C4-2B (cell line): ENCODE measurements at regions not wholly inside any gene's neighbourhood (a gene's known extent, or its start where the extent isn't known, plus 50 kb on each side); places are given as distances from the start of the nearest gene placed in this dataset.

ENCODE experiments used
- H3K27ac ChIP-seq: fragments of 450-650 bp; 2 replicates; pipeline ENCODE4 v1.5.1; 2017
- ZFX ChIP-seq: fragments of 450-650 bp; IDR thresholded peaks from 2 replicates; pipeline ENCODE4 v1.6.1; 2017
- TF ChIP-seq, protein P1 (sequence below): fragments of 450-650 bp; conservative IDR thresholded peaks from 2 replicates; pipeline ENCODE4 v1.5.1; 2017; ENCODE audit warnings: mild to moderate bottlenecking

DNA sequence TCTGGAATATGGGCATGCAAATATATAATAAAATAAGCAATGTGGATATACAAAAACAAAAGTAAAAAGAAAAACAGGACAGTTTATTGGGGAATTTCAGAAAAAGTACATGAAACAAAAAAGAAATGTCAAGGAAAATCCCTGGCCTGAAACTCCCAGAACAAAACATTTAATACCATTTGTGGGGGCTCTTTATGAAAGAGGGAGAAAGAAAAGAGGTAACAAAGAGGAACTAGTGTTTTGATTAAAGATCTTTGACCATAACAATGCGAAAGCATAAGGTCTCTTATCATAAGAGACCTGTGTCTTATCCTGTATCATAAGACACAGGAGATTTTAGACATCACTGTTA, 88.6 kb upstream of the ARID1B start:
- H3K27ac ChIP-seq, result no peak overlapping the region
- TF ChIP-seq, protein P1, sequence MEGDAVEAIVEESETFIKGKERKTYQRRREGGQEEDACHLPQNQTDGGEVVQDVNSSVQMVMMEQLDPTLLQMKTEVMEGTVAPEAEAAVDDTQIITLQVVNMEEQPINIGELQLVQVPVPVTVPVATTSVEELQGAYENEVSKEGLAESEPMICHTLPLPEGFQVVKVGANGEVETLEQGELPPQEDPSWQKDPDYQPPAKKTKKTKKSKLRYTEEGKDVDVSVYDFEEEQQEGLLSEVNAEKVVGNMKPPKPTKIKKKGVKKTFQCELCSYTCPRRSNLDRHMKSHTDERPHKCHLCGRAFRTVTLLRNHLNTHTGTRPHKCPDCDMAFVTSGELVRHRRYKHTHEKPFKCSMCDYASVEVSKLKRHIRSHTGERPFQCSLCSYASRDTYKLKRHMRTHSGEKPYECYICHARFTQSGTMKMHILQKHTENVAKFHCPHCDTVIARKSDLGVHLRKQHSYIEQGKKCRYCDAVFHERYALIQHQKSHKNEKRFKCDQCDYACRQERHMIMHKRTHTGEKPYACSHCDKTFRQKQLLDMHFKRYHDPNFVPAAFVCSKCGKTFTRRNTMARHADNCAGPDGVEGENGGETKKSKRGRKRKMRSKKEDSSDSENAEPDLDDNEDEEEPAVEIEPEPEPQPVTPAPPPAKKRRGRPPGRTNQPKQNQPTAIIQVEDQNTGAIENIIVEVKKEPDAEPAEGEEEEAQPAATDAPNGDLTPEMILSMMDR, result no peak
- TF ChIP-seq ZFX, result no peak

DNA sequence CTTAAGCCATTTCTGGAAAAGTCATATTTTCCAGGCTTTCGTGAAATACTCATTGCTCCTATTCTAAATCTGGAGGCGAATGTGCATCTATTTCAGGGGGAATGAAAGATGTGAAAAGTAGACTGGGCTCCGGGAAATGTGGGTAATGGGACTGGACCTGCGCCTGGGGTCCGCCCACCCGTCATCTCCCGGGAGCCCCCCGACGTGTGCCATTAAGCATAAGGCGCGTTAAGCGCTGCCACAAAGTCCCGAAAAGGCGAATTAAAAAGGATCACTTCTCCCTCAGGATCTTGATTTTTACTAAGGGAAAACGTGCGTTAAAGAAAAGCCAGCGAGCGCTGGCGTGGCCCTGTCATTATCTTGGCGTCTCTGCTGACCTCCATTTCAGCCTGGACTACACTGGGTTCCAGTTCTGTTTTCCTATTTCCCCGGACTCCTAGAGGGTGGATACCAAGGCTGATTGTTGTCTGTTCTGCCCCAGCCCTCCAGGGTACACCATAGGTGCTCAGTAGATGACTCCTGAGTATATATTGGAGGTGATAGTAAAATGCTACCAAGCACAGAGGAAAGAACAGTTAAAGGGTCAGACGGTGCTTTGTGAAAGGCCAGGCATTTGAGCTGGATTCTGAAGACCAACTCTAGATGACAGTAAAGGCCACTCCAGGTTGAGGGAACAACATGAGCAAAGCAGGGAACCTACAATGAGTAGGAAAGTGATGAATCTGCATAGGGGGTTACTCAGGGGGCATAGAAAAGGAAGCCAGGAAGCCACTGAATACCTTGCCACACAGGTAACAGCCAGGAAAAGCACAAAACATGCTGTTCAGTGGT, 89.2 kb upstream of the ARID1B start:
- H3K27ac ChIP-seq, result peak overlapping the region; percentile 93
- no peak for TF ChIP-seq ZFX
- TF ChIP-seq, protein P1, result no peak

DNA sequence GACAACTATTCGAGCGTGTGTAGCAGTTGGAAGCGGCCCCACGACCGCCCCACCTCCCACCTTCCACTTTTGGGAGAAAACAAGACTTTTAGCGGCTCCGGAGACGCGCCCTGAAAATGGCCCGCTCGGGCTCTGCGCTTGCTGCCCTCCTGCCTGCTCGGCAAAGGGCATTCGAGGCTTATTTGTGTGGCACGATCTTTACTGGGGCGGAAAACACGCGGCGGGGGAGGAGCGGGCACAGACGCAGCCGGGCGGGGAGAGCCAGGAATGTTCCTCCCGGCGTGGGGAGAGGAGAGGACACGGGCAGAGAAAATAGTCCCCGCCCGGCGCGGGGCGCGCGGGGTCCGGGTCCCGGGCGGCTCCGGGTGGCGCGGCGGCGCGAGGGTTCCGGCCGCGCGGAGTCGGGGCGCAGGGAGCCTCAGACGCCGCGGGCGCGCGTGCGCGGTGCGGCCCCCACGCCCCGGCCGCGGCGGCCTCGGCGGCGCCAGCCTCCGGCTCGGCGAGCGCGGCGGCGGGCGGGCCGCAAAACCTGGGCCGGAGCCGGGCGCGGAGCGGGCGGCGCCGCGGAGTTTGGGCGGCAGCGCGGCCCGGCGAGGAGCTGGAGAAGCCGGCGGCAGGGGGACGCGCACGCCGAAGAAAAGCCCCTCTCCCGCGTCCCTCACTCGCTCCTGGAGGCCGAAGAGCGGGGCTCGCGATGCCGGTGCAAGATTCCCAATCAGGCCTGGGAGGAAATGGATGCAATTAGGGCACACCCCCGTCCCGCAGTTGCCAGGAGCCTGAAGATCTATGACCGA, 90.0 kb upstream of the ARID1B start:
- TF ChIP-seq, protein P1, result no peak
- no peak for TF ChIP-seq ZFX
- peak overlapping the region; percentile 93 for H3K27ac ChIP-seq

DNA sequence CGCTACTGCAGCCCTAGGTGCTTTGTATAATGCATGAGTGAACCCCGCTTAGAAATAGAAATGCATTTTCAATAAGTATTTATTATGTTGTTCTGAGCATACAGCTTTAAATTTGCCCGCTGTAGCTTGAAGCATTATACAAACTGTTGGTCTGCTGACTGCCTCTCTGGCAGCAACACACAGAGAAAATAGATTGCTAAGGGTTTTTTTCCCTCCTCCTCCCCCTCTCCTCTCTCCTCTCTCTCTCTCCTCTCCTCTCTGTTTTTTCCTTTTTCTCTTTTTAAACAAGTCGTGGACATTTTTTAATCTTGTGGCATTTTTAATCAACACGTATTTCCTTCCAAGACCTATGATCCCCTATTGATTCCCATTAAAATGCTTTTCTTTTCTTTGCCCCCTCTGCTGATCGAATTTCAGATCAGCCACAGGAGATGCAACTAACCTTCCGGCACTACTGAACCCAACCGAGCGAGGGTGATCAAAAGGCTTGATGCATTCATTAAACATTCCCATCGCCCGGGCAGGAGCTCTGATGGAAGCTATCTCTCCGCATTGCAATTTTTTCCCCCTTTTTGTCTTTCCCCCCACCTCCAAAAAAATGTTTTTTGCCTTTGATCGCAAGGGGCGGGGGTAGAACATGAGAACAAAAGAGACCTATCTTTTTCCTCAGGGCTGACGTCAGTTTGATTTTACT, 90.7 kb upstream of the ARID1B start:
- H3K27ac ChIP-seq, result peak overlapping the region; percentile 93
- TF ChIP-seq ZFX, result no peak
- TF ChIP-seq, protein P1, result peak; percentile 43

DNA sequence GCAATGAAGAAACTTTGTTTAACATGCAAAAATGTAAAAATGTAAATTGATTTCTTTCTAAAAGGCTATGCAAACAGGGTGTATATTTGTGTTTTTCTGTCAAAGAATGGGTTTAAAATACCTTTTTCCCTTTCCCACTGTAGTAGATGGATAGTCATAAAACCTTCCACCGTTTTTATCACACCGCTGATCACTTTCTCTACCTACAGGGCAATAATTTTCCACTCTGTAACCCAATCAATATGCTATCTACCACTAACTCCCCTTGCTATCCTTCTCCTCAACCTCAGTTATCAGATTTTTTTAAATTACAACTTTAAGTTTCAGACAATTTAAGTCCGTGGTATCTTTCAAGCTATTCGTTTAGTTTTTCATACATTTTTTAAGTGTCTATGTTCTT, 91.4 kb upstream of the ARID1B start:
- no peak for TF ChIP-seq ZFX
- TF ChIP-seq, protein P1, result no peak
- no peak overlapping the region for H3K27ac ChIP-seq

DNA sequence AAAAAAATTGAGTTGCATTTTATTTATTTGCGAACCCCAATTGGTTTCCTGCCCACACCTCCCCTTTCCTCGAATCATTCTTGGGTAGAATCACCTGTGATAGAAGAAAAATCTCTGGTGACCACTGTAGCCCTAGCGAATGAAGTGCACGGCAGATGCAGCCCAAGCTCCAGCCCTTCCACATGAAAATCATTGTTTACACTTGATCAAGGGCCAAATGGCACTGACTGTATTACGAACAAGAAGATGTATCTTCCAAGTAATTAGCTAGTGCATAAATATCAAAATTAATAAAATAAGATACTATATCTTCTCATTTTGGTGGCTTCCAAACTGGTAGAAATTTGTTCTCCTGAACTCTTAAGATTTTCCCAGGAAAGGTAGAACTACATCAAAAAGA, 93.4 kb upstream of the ARID1B start:
- no peak for TF ChIP-seq ZFX
- TF ChIP-seq, protein P1, result no peak
- H3K27ac ChIP-seq, result no peak overlapping the region
